ENCODE measurements at regions not wholly inside any gene's neighbourhood (a gene's known extent, or its start where the extent isn't known, plus 50 kb on each side); places are given as distances from the start of the nearest gene placed in this dataset.

- no peak for TF ChIP-seq CTCF (IDR thresholded peaks at IDR 0.05)
- no peak for TF ChIP-seq POLR2A (IDR thresholded peaks at IDR 0.05)
- no peaks in the 10 kb centered on the region for H3K36me3 ChIP-seq
- H3K27ac ChIP-seq = no peak overlapping the region
- no peak for DNase-seq
- no peaks in the 10 kb centered on the region for H3K4me1 ChIP-seq
- H3K4me3 ChIP-seq = no peak overlapping the region
- H3K9me3 ChIP-seq = no peaks in the 10 kb centered on the region
- intact Hi-C loops (cut with DNase I; ENCODE audit: low total_unique reads) = no loop called here
- H3K27me3 ChIP-seq = no peaks in the 10 kb centered on the region
Measured at GRCh38 chr17:71914042-71914441, 206.8 kb upstream of the SOX9 start.

- no peaks in the 10 kb centered on the region for H3K9me3 ChIP-seq
- H3K36me3 ChIP-seq = no peaks in the 10 kb centered on the region
- H3K27ac ChIP-seq = no peak overlapping the region
- H3K27me3 ChIP-seq = no peaks in the 10 kb centered on the region
- DNase-seq = no peak
- no peaks in the 10 kb centered on the region for H3K4me1 ChIP-seq
- TF ChIP-seq CTCF (IDR thresholded peaks at IDR 0.05) (no peak), POLR2A (IDR thresholded peaks at IDR 0.05) (no peak)
- no peak overlapping the region for H3K4me3 ChIP-seq
- intact Hi-C loops (cut with DNase I; ENCODE audit: low total_unique reads) = no loop called here
Measured at GRCh38 chr17:71914812-71915211, 206.0 kb upstream of the SOX9 start.

GRCh38 chr17:71917715-71918114 is 203.1 kb upstream of the SOX9 start:
- no peaks in the 10 kb centered on the region for H3K27me3 ChIP-seq
- no peak overlapping the region for H3K27ac ChIP-seq
- intact Hi-C loops (cut with DNase I; ENCODE audit: low total_unique reads) = no loop called here
- no peak overlapping the region for H3K4me3 ChIP-seq
- TF ChIP-seq POLR2A (IDR thresholded peaks at IDR 0.05) (no peak), CTCF (IDR thresholded peaks at IDR 0.05) (no peak)
- no peaks in the 10 kb centered on the region for H3K36me3 ChIP-seq
- H3K9me3 ChIP-seq = no peaks in the 10 kb centered on the region
- H3K4me1 ChIP-seq = no peaks in the 10 kb centered on the region
- no peak for DNase-seq

- no peak for DNase-seq
- H3K36me3 ChIP-seq = no peaks in the 10 kb centered on the region
- H3K27ac ChIP-seq = no peak overlapping the region
Measured at GRCh38 chr17:71919186-71919585, 201.6 kb upstream of the SOX9 start.

GRCh38 chr17:71919896-71920295 is 200.9 kb upstream of the SOX9 start:
- no peaks in the 10 kb centered on the region for H3K9me3 ChIP-seq
- intact Hi-C loops (cut with DNase I; ENCODE audit: low total_unique reads) = no loop called here
- H3K27ac ChIP-seq = no peak overlapping the region
- H3K4me1 ChIP-seq = no peaks in the 10 kb centered on the region
- H3K27me3 ChIP-seq = no peaks in the 10 kb centered on the region
- H3K36me3 ChIP-seq = no peaks in the 10 kb centered on the region
- TF ChIP-seq POLR2A (IDR thresholded peaks at IDR 0.05) = no peak
- H3K4me3 ChIP-seq = no peak overlapping the region
- DNase-seq = no peak

More at GRCh38 chr17:71919186-71919585, 201.6 kb upstream of the SOX9 start:
- Histone ChIP-seq H3K27me3 (no peaks in the 10 kb centered on the region), H3K4me3 (no peak overlapping the region), H3K4me1 (no peaks in the 10 kb centered on the region), H3K9me3 (no peaks in the 10 kb centered on the region)
- intact Hi-C loops (cut with DNase I; ENCODE audit: low total_unique reads) = no loop called here
- no peak for TF ChIP-seq CTCF (IDR thresholded peaks at IDR 0.05)
- TF ChIP-seq POLR2A (IDR thresholded peaks at IDR 0.05) = no peak

- Histone ChIP-seq H3K36me3 (no peaks in the 10 kb centered on the region), H3K9me3 (no peaks in the 10 kb centered on the region), H3K27me3 (no peaks in the 10 kb centered on the region), H3K4me1 (no peaks in the 10 kb centered on the region), H3K27ac (no peak overlapping the region), H3K4me3 (no peak overlapping the region)
- intact Hi-C loops (cut with DNase I; ENCODE audit: low total_unique reads) = no loop called here
- DNase-seq = no peak
- TF ChIP-seq CTCF (IDR thresholded peaks at IDR 0.05) (no peak), POLR2A (IDR thresholded peaks at IDR 0.05) (no peak)
Measured at GRCh38 chr17:71921796-71922195, 199.0 kb upstream of the SOX9 start.

Measured in uterus (tissue), 3 donors.